H1 (cell line): ENCODE measurements at regions not wholly inside any gene's neighbourhood (a gene's known extent, or its start where the extent isn't known, plus 50 kb on each side); places are given as distances from the start of the nearest gene placed in this dataset.

Experiments used
- CTCF ChIA-PET: fragments of 300-600 bp; sonication (Branson Sonifier 250); formaldehyde crosslinking; loops from one replicate; lab custom pipeline; 2021; ENCODE audit not compliant: partially characterized antibody; lab: Charles Lee
- POLR2A ChIA-PET: fragments of 300-600 bp; sonication (Branson Sonifier 250); formaldehyde crosslinking; loops from one replicate; lab custom pipeline; 2021; ENCODE audit warnings: inconsistent platforms; ENCODE audit not compliant: partially characterized antibody; lab: Charles Lee
- DNase-seq, 2 experiments: peaks; one replicate each; pipeline versions ENCODE4 v3.0.0 to v3.0.0-alpha.2; 2010 to 2022; ENCODE audit warnings: low spot score in 2 of 2, low read depth in 1 of 2, mixed read lengths in 1 of 2
- FAIRE-seq: peaks from 2 replicates; lab custom pipeline; 2011; peaks lifted over from hg19 to GRCh38; lab: Jason Lieb, UNC
- H2AFZ ChIP-seq: 2 replicates; pipeline ENCODE4 v1.8.1; 2012; ENCODE audit warnings: low read length, inconsistent platforms
- H2AK5ac ChIP-seq: 2 replicates; pipeline ENCODE4 v1.6.1; 2013; ENCODE audit warnings: low read depth, low read length
- H2BK120ac ChIP-seq: replicated peaks from 2 replicates; pipeline ENCODE3; 2013; ENCODE audit warnings: low read depth, low read length, inconsistent platforms
- H2BK12ac ChIP-seq: 2 replicates; pipeline ENCODE4 v1.6.1; 2013; ENCODE audit warnings: low read depth, low read length
- H2BK15ac ChIP-seq: 2 replicates; pipeline ENCODE4 v1.6.1; 2013; ENCODE audit warnings: low read length
- H2BK20ac ChIP-seq: 2 replicates; pipeline ENCODE4 v1.6.1; 2013; ENCODE audit warnings: low read length
- H2BK5ac ChIP-seq: 2 replicates; pipeline ENCODE4 v1.6.1; 2013; ENCODE audit warnings: low read depth, low read length
- H3K14ac ChIP-seq: 2 replicates; pipeline ENCODE4 v1.6.1; 2013; ENCODE audit warnings: inconsistent platforms; ENCODE audit not compliant: insufficient read length
- H3K18ac ChIP-seq: 2 replicates; pipeline ENCODE4 v1.6.1; 2013; ENCODE audit warnings: low read length; ENCODE audit errors: extremely low read depth
- H3K23ac ChIP-seq: 2 replicates; pipeline ENCODE4 v1.6.1; 2013; ENCODE audit warnings: inconsistent platforms; ENCODE audit not compliant: insufficient read length
- H3K23me2 ChIP-seq: 2 replicates; pipeline ENCODE4 v1.6.1; 2013; ENCODE audit warnings: low read depth, low read length
- H3K27ac ChIP-seq: 2 replicates; pipeline ENCODE4 v1.6.1; 2011; ENCODE audit warnings: low read depth, low read length, inconsistent platforms
- H3K27me3 ChIP-seq, 4 experiments: replicated peaks in 1 of 4; 1 replicate in 1 of 4; 2 replicates in 3 of 4; pipeline versions ENCODE4 v1.6.1 to v1.8.1; 2011 to 2013; ENCODE audit warnings: low read length in 3 of 4, mild to moderate bottlenecking in 3 of 4, inconsistent platforms in 2 of 4, mixed read lengths in 2 of 4, moderate library complexity in 1 of 4; ENCODE audit not compliant: control insufficient read depth in 3 of 4, insufficient read depth in 3 of 4; ENCODE audit errors: extremely low read depth in 1 of 4
- H3K36me3 ChIP-seq, 4 experiments: 2 replicates each; pipeline versions ENCODE4 v1.6.1 to v1.8.1; 2011 to 2013; ENCODE audit warnings: mild to moderate bottlenecking in 4 of 4, low read length in 3 of 4, moderate library complexity in 2 of 4, control low read depth in 1 of 4, inconsistent platforms in 1 of 4; ENCODE audit not compliant: insufficient read depth in 4 of 4, control insufficient read depth in 2 of 4
- H3K4ac ChIP-seq: replicated peaks from 2 replicates; pipeline ENCODE3; 2013; ENCODE audit warnings: low read length, low read depth, mixed read lengths, inconsistent platforms; ENCODE audit not compliant: insufficient read length
- H3K4me1 ChIP-seq, 4 experiments: replicated peaks in 1 of 4; 1 replicate in 1 of 4; 2 replicates in 3 of 4; pipeline versions ENCODE4 v1.6.1 to v1.8.1; 2011 to 2013; ENCODE audit warnings: low read length in 3 of 4, inconsistent platforms in 2 of 4, mixed read lengths in 1 of 4; ENCODE audit not compliant: insufficient read depth in 4 of 4, control insufficient read depth in 3 of 4
- H3K4me2 ChIP-seq, 2 experiments: 2 replicates each; pipeline versions ENCODE4 v1.6.1 to v1.8.1; 2011 to 2013; ENCODE audit warnings: low read depth in 2 of 2, low read length in 2 of 2, control low read depth in 1 of 2, inconsistent platforms in 1 of 2, mild to moderate bottlenecking in 1 of 2; ENCODE audit not compliant: insufficient read depth in 1 of 2
- H3K4me3 ChIP-seq, 4 experiments: fragments of 200-600, 300-600 bp in 1 of 4; sonication (generic), shearing (Covaris generic), sonication (Bioruptor Twin) in 1 of 4; 2 replicates each; pipeline versions ENCODE4 v1.5.1 to v1.8.1; 2011 to 2016; ENCODE audit warnings: low read length in 4 of 4, low read depth in 3 of 4, control low read depth in 2 of 4, inconsistent platforms in 2 of 4, mild to moderate bottlenecking in 2 of 4, mixed read lengths in 1 of 4, moderate library complexity in 1 of 4; ENCODE audit not compliant: insufficient read depth in 2 of 4; ENCODE audit errors: extremely low read depth in 1 of 4
- H3K56ac ChIP-seq: replicated peaks from 2 replicates; pipeline ENCODE3; 2013; ENCODE audit warnings: low read depth, mild to moderate bottlenecking, mixed read lengths, low read length, inconsistent platforms; ENCODE audit not compliant: insufficient read length
- H3K79me1 ChIP-seq: 2 replicates; pipeline ENCODE4 v1.6.1; 2013; ENCODE audit warnings: low read depth, low read length, control low read depth
- H3K79me2 ChIP-seq, 2 experiments: 2 replicates each; pipeline versions ENCODE4 v1.6.1 to v1.8.1; 2012 to 2013; ENCODE audit warnings: low read length in 2 of 2, mild to moderate bottlenecking in 2 of 2, inconsistent platforms in 1 of 2; ENCODE audit not compliant: insufficient read depth in 2 of 2, control insufficient read depth in 1 of 2
- H3K9ac ChIP-seq, 4 experiments: replicated peaks in 1 of 4; 1 replicate in 1 of 4; 2 replicates in 3 of 4; pipeline versions ENCODE4 v1.6.1 to v1.8.1; 2011 to 2013; ENCODE audit warnings: low read depth in 3 of 4, low read length in 3 of 4, control low read depth in 2 of 4, mild to moderate bottlenecking in 2 of 4, moderate library complexity in 2 of 4, inconsistent platforms in 1 of 4; ENCODE audit errors: extremely low read depth in 1 of 4
- H3K9me3 ChIP-seq, 2 experiments: 2 replicates each; pipeline versions ENCODE4 v1.6.1 to v1.8.1; 2012 to 2013; ENCODE audit warnings: mild to moderate bottlenecking in 2 of 2, moderate library complexity in 2 of 2, control low read depth in 1 of 2, inconsistent platforms in 1 of 2, low read depth in 1 of 2, low read length in 1 of 2, mixed read lengths in 1 of 2; ENCODE audit not compliant: insufficient read depth in 2 of 2
- H4K20me1 ChIP-seq, 2 experiments: replicated peaks in 1 of 2; 2 replicates each; pipeline versions ENCODE3 to v1.8.1; 2011 to 2013; ENCODE audit warnings: inconsistent platforms in 2 of 2, low read length in 2 of 2, mild to moderate bottlenecking in 1 of 2; ENCODE audit not compliant: insufficient read depth in 2 of 2, control insufficient read depth in 1 of 2
- H4K5ac ChIP-seq: 2 replicates; pipeline ENCODE4 v1.6.1; 2013; ENCODE audit warnings: low read length, low read depth, mixed read lengths, inconsistent platforms; ENCODE audit not compliant: insufficient read length
- H4K8ac ChIP-seq: 2 replicates; pipeline ENCODE4 v1.8.0; 2013; ENCODE audit warnings: mild to moderate bottlenecking, moderate library complexity, low read length, inconsistent platforms; ENCODE audit not compliant: insufficient read depth; ENCODE audit errors: extremely low read depth
- H4K91ac ChIP-seq: replicated peaks from 2 replicates; pipeline ENCODE3; 2013; ENCODE audit warnings: low read length, mixed read lengths, inconsistent platforms; ENCODE audit not compliant: insufficient read length
- ASH2L ChIP-seq: fragments of 200-600, 300-600 bp; sonication (generic); IDR thresholded peaks from one replicate; pipeline ENCODE4 v1.7.1; 2017; ENCODE audit warnings: low read length
- EGR1 ChIP-seq: IDR thresholded peaks from 2 replicates; pipeline ENCODE4 v1.6.1; 2011; ENCODE audit warnings: low read depth, low read length, borderline replicate concordance
- GABPA ChIP-seq: IDR thresholded peaks from 2 replicates; pipeline ENCODE4 v1.6.1; 2011; ENCODE audit warnings: mild to moderate bottlenecking, low read length, moderate library complexity, borderline replicate concordance; ENCODE audit not compliant: insufficient read depth
- GTF2F1 ChIP-seq: IDR thresholded peaks from 2 replicates; pipeline ENCODE4 v1.6.1; 2012; ENCODE audit warnings: low read depth, low read length, improper control_type of control experiment, borderline replicate concordance
- HDAC6 ChIP-seq: IDR thresholded peaks from one replicate; pipeline ENCODE4 v1.7.1; 2012; ENCODE audit warnings: low read depth, mild to moderate bottlenecking, inconsistent platforms, low read length, moderate library complexity
- KDM1A ChIP-seq: fragments of 200-600, 300-600 bp; sonication (generic); IDR thresholded peaks from 2 replicates; pipeline ENCODE4 v1.7.1; 2016; ENCODE audit warnings: mild to moderate bottlenecking, low read length, borderline replicate concordance
- POLR2A ChIP-seq, 2 experiments: IDR thresholded peaks; 1 replicate in 1 of 2; 2 replicates in 1 of 2; pipeline ENCODE4 v1.6.1; 2011; ENCODE audit warnings: low read depth in 2 of 2, low read length in 2 of 2, mild to moderate bottlenecking in 2 of 2; ENCODE audit errors: control extremely low read depth in 1 of 2
- RXRA ChIP-seq: IDR thresholded peaks from 2 replicates; pipeline ENCODE4 v1.6.1; 2011; ENCODE audit warnings: low read depth, mild to moderate bottlenecking, low read length, moderate library complexity; ENCODE audit not compliant: insufficient read depth
- SAP30 ChIP-seq: fragments of 300-600 bp; sonication (generic); IDR thresholded peaks from 2 replicates; pipeline ENCODE4 v1.7.1; 2012; ENCODE audit warnings: low read length, moderate library complexity, mild to moderate bottlenecking, inconsistent platforms; ENCODE audit not compliant: insufficient read depth, insufficient replicate concordance
- SIRT6 ChIP-seq: IDR thresholded peaks from one replicate; pipeline ENCODE4 v1.7.1; 2012; ENCODE audit warnings: low read length, inconsistent platforms
- SIX5 ChIP-seq: IDR thresholded peaks from 2 replicates; pipeline ENCODE4 v1.6.1; 2011; ENCODE audit warnings: mild to moderate bottlenecking, low read depth, low read length
- SP1 ChIP-seq: IDR thresholded peaks from 2 replicates; pipeline ENCODE4 v1.6.1; 2011; ENCODE audit warnings: low read depth, low read length
- TCF12 ChIP-seq: IDR thresholded peaks from 2 replicates; pipeline ENCODE4 v1.6.1; 2011; ENCODE audit warnings: low read depth, mild to moderate bottlenecking, low read length
- WGBS, 2 experiments: shearing (Covaris generic) in 1 of 2; methylation state at CpG; one replicate each; pipeline versions ENCODE4 v1.1.6 to v1.1.7; 2013 to 2015; ENCODE audit warnings: low lambda C conversion rate in 2 of 2, mixed read lengths in 2 of 2, inconsistent platforms in 1 of 2, low coverage in 1 of 2, missing lambda C conversion rate in 1 of 2; ENCODE audit not compliant: insufficient replicate concordance in 2 of 2, insufficient coverage in 1 of 2, insufficient read length in 1 of 2; ENCODE audit errors: extremely low coverage in 1 of 2, missing lambda C conversion rate in 1 of 2; 5-methylcytosine and 5-hydroxymethylcytosine counted together
- TF ChIP-seq, protein P1 (sequence below), 3 experiments: IDR thresholded peaks; 1 replicate in 2 of 3; 2 replicates in 1 of 3; pipeline versions ENCODE4 v1.5.1 to v1.6.1; 2011; ENCODE audit warnings: low read length in 3 of 3, mild to moderate bottlenecking in 3 of 3, inconsistent platforms in 2 of 3, low read depth in 1 of 3, moderate library complexity in 1 of 3; ENCODE audit not compliant: insufficient read depth in 1 of 3; ENCODE audit errors: control extremely low read depth in 1 of 3

- Histone ChIP-seq H3K79me2 (no peaks in the 10 kb centered on the region), H3K36me3 (no peaks in the 10 kb centered on the region), H3K27me3 (no peaks in the 10 kb centered on the region), H3K27ac (no peak overlapping the region), H2AK5ac (no peak overlapping the region), H3K23ac (no peak overlapping the region), H4K91ac (no peak overlapping the region), H3K9me3 (no peaks in the 10 kb centered on the region), H3K56ac (no peak overlapping the region), H3K23me2 (no peaks in the 10 kb centered on the region), H2BK12ac (no peak overlapping the region), H2BK5ac (no peak overlapping the region), H3K4me3 (no peak overlapping the region), H3K18ac (peak overlapping the region; percentile 28; the same call in 1 of the 2 replicates), H2BK120ac (no peak overlapping the region), H4K5ac (no peak overlapping the region), H2BK15ac (peak overlapping the region; percentile 66; the same call in 1 of the 2 replicates), H3K4me2 (no peak overlapping the region), H2BK20ac (no peak overlapping the region), H3K79me1 (no peaks in the 10 kb centered on the region), H3K9ac (no peak overlapping the region), H3K4ac (no peak overlapping the region), H3K4me1 (no peaks in the 10 kb centered on the region; a peak in 1 of 7 replicates), H3K14ac (no peak overlapping the region), H4K8ac (no peak overlapping the region), H2AFZ (no peak overlapping the region), H4K20me1 (no peaks in the 10 kb centered on the region)
- DNase-seq (no peak), FAIRE-seq (no peak)
- ChIA-PET POLR2A (no interaction called here), CTCF (no interaction called here)
- WGBS, 2 experiments, result 89% methylated on average over 5 of the region's 5 CpGs; no CpG with 5 or more reads in 1 of the 2 experiments
- TF ChIP-seq RXRA (no peak), EGR1 (no peak), SP1 (no peak), GABPA (no peak), SAP30 (no peak), GTF2F1 (no peak), SIX5 (no peak), HDAC6 (no peak), TCF12 (no peak), ASH2L (no peak), POLR2A (IDR thresholded peaks at IDR 0.05; ENCODE audit: control extremely low read depth in 1 of 2, low read depth in 2 of 2, low read length in 2 of 2) (no peak), KDM1A (no peak), SIRT6 (no peak)
- TF ChIP-seq, protein P1, sequence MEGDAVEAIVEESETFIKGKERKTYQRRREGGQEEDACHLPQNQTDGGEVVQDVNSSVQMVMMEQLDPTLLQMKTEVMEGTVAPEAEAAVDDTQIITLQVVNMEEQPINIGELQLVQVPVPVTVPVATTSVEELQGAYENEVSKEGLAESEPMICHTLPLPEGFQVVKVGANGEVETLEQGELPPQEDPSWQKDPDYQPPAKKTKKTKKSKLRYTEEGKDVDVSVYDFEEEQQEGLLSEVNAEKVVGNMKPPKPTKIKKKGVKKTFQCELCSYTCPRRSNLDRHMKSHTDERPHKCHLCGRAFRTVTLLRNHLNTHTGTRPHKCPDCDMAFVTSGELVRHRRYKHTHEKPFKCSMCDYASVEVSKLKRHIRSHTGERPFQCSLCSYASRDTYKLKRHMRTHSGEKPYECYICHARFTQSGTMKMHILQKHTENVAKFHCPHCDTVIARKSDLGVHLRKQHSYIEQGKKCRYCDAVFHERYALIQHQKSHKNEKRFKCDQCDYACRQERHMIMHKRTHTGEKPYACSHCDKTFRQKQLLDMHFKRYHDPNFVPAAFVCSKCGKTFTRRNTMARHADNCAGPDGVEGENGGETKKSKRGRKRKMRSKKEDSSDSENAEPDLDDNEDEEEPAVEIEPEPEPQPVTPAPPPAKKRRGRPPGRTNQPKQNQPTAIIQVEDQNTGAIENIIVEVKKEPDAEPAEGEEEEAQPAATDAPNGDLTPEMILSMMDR (IDR thresholded peaks at IDR 0.05; ENCODE audit: control extremely low read depth in 1 of 3, insufficient read depth in 1 of 3, low read depth in 1 of 3, low read length in 3 of 3), result no peak
Measured at GRCh38 chr1:234713859-234714258, 103.9 kb upstream of the IRF2BP2 start.
